Activated CD4-positive, alpha-beta memory T cell treated with anti-CD3 and anti-CD28 coated beads for 36 hours (primary cell): ENCODE measurements at regions not wholly inside any gene's neighbourhood (a gene's known extent, or its start where the extent isn't known, plus 50 kb on each side); places are given as distances from the start of the nearest gene placed in this dataset.

Experiments used
- CTCF ChIA-PET: fragments of 350-600 bp; sonication (Branson Sonifier 250); formaldehyde crosslinking; loops from one replicate; lab custom pipeline; 2021; ENCODE audit warnings: antibody characterized with exemption, inconsistent platforms; lab: Charles Lee
- POLR2A ChIA-PET: fragments of 350-600 bp; sonication (Branson Sonifier 250); formaldehyde crosslinking; loops from one replicate; lab custom pipeline; 2021; ENCODE audit warnings: antibody characterized with exemption; lab: Charles Lee
- DNase-seq: peaks from one replicate; pipeline ENCODE4 v3.0.0-alpha.2; 2020
- H3K27ac Mint-ChIP-seq: one replicate; pipeline ENCODE4 v1.8.0; 2021; ENCODE audit warnings: mixed read lengths
- H3K27me3 Mint-ChIP-seq: one replicate; pipeline ENCODE4 v1.8.0; 2021; ENCODE audit warnings: mixed read lengths
- H3K36me3 Mint-ChIP-seq: one replicate; pipeline ENCODE4 v1.8.0; 2021; ENCODE audit warnings: mixed read lengths
- H3K4me1 Mint-ChIP-seq: one replicate; pipeline ENCODE4 v1.8.0; 2021; ENCODE audit warnings: low read depth, mixed read lengths
- H3K4me3 Mint-ChIP-seq: one replicate; pipeline ENCODE4 v1.8.0; 2021; ENCODE audit warnings: mild to moderate bottlenecking, mixed read lengths
- H3K9me3 Mint-ChIP-seq: one replicate; pipeline ENCODE4 v1.8.0; 2021; ENCODE audit warnings: mixed read lengths
- intact Hi-C: fragments of 100-400 bp; cut with micrococcal nuclease; formaldehyde crosslinking; loops from one replicate; pipeline ENCODE4 v1.15.1; 2023

DNA sequence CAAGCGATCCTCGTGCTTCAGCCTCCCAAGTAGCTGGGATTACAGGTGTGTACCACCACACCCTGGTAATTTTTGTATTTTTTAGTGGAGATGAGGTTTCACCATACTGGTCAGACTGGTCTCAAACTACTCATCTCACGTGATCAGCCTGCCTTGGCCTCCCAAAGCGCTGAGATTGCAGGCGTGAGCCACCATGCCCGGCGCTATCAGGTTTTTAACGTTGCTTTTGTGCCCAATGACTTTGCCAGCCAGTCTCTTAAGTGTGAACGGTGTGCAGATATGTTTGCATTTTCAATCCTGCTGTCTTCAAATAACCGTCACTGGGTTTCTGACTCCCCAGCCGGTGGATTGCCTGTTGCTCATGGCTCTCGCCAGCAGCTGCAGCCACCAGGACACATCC is 201.8 kb upstream of the PPP2R2D start:
- intact Hi-C loops, result no loop called here
- Mint-ChIP-seq H3K4me3 (no peak overlapping the region), H3K36me3 (no peaks in the 10 kb centered on the region), H3K27me3 (peaks cover 5% of the 10 kb centered on the region), H3K27ac (no peak overlapping the region), H3K4me1 (no peaks in the 10 kb centered on the region), H3K9me3 (peaks cover 2% of the 10 kb centered on the region)
- POLR2A ChIA-PET, result no interaction called here
- DNase-seq, result peak; percentile 1
- CTCF ChIA-PET, result no interaction called here

DNA sequence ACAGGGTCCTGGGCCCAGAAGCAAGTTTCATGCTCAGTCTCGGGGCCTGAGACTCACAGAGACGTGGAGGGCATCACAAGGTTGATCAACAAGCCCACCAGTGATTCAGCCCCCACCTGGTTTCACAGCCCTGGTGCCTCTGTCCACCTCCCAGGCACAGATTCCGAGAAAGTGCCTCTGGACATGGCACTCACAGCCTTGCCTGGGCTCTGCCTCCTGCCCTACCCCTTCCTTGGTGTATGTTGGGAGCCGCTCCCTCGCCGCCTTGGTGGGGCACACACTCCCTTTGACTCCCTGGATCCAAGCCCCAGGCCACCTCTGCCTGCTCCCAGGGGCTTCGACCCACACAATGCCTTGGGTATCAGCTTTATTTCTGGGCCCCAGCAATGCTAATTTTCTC is 200.8 kb upstream of the PPP2R2D start:
- ChIA-PET POLR2A (no interaction called here), CTCF (no interaction called here)
- H3K4me3 Mint-ChIP-seq, result no peak overlapping the region
- no peaks in the 10 kb centered on the region for H3K4me1 Mint-ChIP-seq
- H3K27ac Mint-ChIP-seq, result no peak overlapping the region
- DNase-seq, result peak; percentile 6
- intact Hi-C loops, result no loop called here
- peaks cover 7% of the 10 kb centered on the region for H3K27me3 Mint-ChIP-seq
- H3K9me3 Mint-ChIP-seq, result peaks cover 2% of the 10 kb centered on the region
- H3K36me3 Mint-ChIP-seq, result no peaks in the 10 kb centered on the region

DNA sequence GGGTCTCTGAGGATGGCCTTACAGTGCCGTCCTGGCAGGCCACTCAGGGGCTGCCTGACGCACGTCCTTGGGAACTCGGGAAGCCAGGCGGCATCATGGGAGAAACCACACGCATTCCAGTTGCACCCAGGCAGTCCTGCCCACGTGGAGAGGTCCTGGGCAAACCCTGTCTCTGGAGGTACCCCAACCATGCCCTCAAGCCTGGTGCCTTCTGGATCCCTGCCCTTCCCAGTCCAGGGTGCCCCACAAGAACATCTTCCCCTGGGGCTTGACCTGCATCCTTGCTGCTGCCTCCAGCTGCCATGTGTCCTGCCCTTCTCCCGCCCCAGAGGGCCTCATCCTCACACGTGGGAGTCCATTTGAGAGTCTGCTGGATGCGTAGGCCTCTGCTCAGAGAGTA is 200.3 kb upstream of the PPP2R2D start:
- DNase-seq, result no peak
- Mint-ChIP-seq H3K27me3 (peaks cover 6% of the 10 kb centered on the region), H3K4me1 (no peaks in the 10 kb centered on the region), H3K4me3 (no peak overlapping the region), H3K27ac (no peak overlapping the region), H3K9me3 (peaks cover 2% of the 10 kb centered on the region), H3K36me3 (no peaks in the 10 kb centered on the region)
- intact Hi-C loops, result no loop called here
- ChIA-PET CTCF (no interaction called here), POLR2A (no interaction called here)

DNA sequence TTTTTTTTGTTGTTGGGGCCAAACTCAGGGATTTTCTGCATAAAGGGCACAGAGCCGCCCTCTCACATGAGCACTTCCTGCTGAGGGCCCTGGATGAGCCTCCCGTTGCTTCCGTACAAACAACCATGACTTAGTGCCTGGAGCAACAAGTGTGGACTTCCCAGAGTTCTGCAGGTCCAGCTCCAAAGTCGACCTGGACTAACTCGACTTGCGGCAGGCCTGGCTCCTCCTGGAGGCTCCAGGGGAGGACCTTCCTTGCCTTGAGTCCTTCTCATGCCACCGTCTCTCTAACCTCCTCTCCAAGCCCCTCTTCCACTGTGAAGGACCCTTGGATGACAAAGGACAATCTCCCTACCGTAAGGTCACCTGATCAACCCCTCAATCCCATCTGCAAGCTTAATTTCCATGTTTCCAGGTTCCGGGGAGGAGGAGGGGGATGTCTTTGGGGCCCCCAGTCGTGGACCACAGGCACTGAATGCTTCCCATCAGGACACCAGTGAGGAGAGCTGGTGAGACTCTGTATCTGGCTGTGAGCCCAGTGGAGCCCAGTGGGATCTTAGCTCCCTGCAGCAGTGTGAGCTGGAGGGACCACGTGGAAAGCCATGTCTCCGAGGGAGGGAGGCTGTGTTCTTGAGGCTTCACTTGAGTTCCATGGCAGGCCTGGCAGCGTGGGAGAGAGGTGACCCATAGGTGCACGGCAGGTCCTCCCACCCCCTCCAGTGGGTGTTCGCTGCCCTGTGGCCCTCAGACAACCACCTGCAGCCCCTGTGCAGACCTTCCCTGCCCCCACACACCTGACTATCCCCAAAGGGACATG is 199.5 kb upstream of the PPP2R2D start:
- no peak overlapping the region for H3K4me3 Mint-ChIP-seq
- H3K27ac Mint-ChIP-seq, result no peak overlapping the region
- POLR2A ChIA-PET, result no interaction called here
- H3K4me1 Mint-ChIP-seq, result no peaks in the 10 kb centered on the region
- H3K27me3 Mint-ChIP-seq, result peaks cover 6% of the 10 kb centered on the region
- intact Hi-C loops, result no loop called here
- peak; percentile 4 for DNase-seq
- CTCF ChIA-PET, result no interaction called here
- no peaks in the 10 kb centered on the region for H3K36me3 Mint-ChIP-seq
- H3K9me3 Mint-ChIP-seq, result peaks cover under 1% of the 10 kb centered on the region

DNA sequence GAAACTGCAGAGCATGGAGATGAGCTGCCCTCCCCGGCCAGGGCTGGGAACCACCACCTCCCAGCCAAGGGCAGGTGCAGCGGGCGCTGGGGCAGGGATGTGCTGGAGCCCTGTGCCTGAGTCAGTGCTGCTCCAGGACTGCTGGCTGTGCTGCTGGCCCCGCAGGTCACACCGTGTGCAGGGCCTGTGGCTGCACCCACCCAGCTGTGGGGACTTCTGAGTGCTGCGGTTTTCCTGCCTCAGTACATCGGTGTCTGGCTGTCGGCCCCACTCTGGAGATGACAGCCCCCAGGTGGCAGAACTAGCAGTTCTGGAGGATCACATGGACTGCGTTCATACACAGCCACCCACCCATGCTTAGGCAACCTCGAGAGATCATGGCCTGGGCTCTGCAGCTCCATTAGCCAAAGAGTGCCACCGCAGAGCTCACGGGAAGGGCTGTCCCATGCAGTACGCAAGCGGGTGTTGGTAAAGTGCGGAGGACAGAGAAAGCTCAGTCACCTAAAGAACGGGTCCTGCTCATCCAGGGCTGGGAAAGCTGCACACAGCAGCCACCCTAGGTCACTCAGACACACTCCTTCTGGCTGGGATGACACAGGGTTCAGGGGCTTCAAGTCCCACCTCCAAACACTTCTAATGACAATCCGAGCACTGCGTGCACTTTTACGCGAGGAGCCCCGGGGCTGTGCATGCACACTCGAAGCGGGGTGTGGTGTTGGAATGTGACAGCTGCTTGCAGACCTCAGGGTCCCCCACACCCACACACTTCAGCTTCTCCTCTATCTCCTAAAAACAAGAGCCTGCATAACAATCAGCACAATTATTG is 198.1 kb upstream of the PPP2R2D start:
- H3K9me3 Mint-ChIP-seq, result peaks cover 14% of the 10 kb centered on the region
- H3K4me3 Mint-ChIP-seq, result no peak overlapping the region
- no peak overlapping the region for H3K27ac Mint-ChIP-seq
- peak; percentile 6 for DNase-seq
- CTCF ChIA-PET, result no interaction called here
- H3K4me1 Mint-ChIP-seq, result no peaks in the 10 kb centered on the region
- POLR2A ChIA-PET, result no interaction called here
- H3K36me3 Mint-ChIP-seq, result no peaks in the 10 kb centered on the region
- peaks cover 7% of the 10 kb centered on the region for H3K27me3 Mint-ChIP-seq
- intact Hi-C loops, result no loop called here

DNA sequence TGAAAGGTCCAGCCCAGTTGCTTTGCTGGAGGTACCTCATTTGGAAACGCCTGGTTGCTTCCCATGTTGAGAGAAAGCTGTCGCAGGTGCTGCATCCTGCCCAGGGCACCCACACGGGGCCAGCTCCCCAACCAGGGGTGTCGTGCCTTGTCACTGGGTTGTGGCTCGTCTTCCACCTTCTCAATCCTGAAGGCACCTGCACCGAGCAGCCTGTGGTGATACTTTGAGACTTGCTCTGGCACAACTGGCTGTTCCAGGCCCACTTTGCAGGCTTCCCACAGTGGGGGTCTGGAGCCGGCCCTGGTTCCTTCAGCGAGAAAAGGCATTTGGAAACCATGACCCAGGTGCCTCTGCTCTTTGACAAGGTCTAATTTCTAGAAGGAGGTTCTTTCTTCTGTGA is 197.3 kb upstream of the PPP2R2D start:
- Mint-ChIP-seq H3K36me3 (no peaks in the 10 kb centered on the region), H3K27ac (no peak overlapping the region), H3K4me3 (no peak overlapping the region), H3K9me3 (peaks cover 14% of the 10 kb centered on the region), H3K4me1 (no peaks in the 10 kb centered on the region), H3K27me3 (peaks cover 10% of the 10 kb centered on the region)
- ChIA-PET CTCF (no interaction called here), POLR2A (no interaction called here)
- DNase-seq, result peak; percentile 7
- intact Hi-C loops, result no loop called here

DNA sequence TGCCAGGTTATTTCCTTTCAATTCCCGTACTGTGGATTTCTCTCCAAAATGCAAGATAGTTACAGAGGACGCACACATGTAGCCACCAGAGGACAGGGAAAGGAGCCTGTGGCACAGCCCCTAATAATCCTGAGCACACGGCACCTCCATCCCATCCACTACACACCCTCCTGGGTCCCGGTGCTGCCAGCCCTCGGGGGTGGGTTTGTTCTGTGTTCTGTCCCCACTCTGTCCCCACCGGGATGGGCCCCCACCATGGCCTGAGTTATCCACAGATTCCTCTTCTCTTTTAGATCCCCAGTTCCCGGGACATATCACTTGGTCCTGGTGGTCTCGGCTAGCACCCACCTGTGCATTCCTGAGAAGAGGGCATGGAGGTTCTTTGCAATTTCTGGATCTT is 196.9 kb upstream of the PPP2R2D start:
- ChIA-PET CTCF (no interaction called here), POLR2A (no interaction called here)
- no peak for DNase-seq
- Mint-ChIP-seq H3K36me3 (no peaks in the 10 kb centered on the region), H3K27ac (no peak overlapping the region), H3K4me1 (no peaks in the 10 kb centered on the region), H3K27me3 (peaks cover 10% of the 10 kb centered on the region), H3K9me3 (peaks cover 14% of the 10 kb centered on the region), H3K4me3 (no peak overlapping the region)
- intact Hi-C loops, result no loop called here

DNA sequence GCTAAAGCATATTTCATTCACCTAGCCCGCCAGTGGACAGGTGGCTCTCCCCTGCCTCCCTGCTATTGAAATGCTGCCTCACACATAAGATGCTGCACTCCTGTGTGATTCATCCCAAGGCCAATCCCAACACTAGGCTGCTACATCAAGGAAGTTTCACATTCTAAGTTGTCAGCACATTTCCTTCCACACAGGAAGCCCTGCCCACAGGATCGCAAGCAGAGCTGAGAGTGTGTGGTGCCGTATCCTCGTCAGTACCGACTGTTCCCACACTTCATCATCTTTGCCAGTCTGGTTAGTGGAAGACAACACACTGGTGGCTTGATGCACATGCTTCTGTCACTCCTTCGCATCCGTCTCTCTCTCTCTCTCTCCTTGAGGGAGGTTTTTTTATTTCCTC is 194.3 kb upstream of the PPP2R2D start:
- Mint-ChIP-seq H3K27me3 (peaks cover 10% of the 10 kb centered on the region), H3K4me1 (no peaks in the 10 kb centered on the region), H3K27ac (no peak overlapping the region), H3K4me3 (no peak overlapping the region), H3K9me3 (peaks cover 14% of the 10 kb centered on the region), H3K36me3 (no peaks in the 10 kb centered on the region)
- DNase-seq, result no peak
- ChIA-PET POLR2A (no interaction called here), CTCF (no interaction called here)
- intact Hi-C loops, result no loop called here

DNA sequence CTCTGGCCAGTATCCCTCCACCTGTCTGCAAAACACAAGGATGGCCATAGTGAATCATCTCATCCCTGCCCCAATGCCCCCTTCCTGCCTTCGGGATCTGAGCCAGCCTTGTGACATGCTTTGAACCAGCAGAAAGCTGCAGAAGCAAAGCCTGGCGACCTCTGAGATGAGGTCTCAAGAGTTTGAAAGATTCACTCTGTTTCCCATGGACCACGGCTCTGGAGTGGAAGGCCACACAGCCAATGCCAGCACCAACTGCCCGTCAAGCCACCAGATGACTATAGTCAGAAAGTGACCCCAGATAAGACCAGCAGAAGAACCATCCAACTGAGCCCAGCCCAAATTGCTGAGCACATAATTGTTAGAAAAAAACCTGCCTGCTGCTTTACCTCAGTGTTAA is 193.9 kb upstream of the PPP2R2D start:
- CTCF ChIA-PET, result no interaction called here
- POLR2A ChIA-PET, result no interaction called here
- H3K36me3 Mint-ChIP-seq, result no peaks in the 10 kb centered on the region
- intact Hi-C loops, result no loop called here
- peak; percentile 3 for DNase-seq
- no peak overlapping the region for H3K4me3 Mint-ChIP-seq
- peaks cover 14% of the 10 kb centered on the region for H3K9me3 Mint-ChIP-seq
- H3K27ac Mint-ChIP-seq, result no peak overlapping the region
- H3K27me3 Mint-ChIP-seq, result peaks cover 9% of the 10 kb centered on the region
- no peaks in the 10 kb centered on the region for H3K4me1 Mint-ChIP-seq

DNA sequence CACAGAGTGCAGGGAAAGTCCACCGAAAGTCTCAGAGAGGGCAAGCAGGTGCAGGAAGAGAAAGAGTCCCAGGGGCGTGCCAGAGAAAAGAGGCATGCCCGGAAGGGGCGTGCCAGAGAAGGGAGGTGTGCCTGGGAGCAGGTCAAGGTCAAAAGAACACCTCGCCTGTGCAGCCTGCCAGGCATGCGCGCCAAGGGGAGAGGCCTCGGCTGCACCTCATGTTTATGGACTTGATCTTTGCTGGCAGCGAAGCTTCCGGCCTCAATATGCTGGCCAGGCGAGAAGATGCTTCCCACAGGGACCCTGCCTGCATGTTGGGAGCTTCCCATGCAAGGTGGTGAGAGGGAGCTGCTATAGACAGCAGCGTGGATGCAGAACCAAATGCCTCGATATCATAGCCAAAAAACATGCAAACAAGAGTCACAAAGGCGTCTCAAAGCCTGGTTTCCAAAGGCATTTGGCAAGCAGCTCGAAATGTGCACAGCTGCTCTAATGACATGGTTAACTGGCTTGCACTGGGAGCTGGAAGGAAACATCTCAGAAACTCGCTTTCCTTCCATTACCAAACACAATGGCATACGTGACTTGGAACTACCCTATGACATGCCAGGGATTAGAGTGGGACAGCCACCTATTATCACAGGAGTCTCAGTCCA is 192.5 kb upstream of the PPP2R2D start:
- H3K4me1 Mint-ChIP-seq, result no peaks in the 10 kb centered on the region
- peak; percentile 5 for DNase-seq
- POLR2A ChIA-PET, result no interaction called here
- no peaks in the 10 kb centered on the region for H3K36me3 Mint-ChIP-seq
- intact Hi-C loops, result no loop called here
- CTCF ChIA-PET, result interaction anchor here (0.7 kb wide), 1 partner anchor 15 kb away, joined by 3 read pairs; no protein-coding TSS in a partner anchor
- no peak overlapping the region for H3K4me3 Mint-ChIP-seq
- H3K9me3 Mint-ChIP-seq, result peaks cover 14% of the 10 kb centered on the region
- H3K27me3 Mint-ChIP-seq, result peaks cover 7% of the 10 kb centered on the region
- H3K27ac Mint-ChIP-seq, result no peak overlapping the region

DNA sequence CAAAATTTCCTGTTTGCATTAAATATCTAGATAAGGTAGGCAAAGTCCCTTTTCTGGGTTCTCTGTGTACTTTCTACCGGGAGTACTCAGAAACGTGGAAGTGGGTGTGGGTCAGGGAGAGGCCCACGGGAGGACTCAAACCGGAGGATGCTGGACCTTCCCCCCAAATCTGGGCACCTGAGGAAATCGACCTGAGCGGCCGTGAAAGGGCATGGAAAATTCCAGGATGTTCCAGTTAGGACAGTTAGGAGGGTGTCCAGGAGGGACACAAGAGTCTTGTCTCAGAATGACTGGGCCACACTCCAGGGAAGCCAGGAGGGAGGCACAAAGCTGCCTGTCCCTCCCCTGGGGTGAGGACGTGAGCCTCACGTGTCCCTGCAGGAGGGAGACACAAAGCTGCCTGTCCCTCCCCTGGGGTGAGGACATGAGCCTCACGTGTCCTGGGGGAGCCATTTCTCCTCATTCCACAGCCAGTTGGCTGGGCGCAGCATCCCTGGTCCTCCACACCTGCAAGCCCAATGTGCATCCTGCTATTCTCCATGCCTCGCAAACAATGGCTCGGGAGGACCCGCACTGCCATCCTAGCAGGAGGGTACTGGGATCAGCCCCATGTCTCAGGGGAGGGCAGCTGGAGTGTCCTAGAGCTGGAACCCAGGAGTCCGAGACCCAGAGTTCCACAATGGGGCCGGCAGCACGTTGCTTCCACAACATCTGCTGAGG is 190.5 kb upstream of the PPP2R2D start:
- Mint-ChIP-seq H3K27me3 (peaks cover 10% of the 10 kb centered on the region), H3K4me1 (no peaks in the 10 kb centered on the region), H3K9me3 (peaks cover 14% of the 10 kb centered on the region), H3K4me3 (no peak overlapping the region), H3K27ac (no peak overlapping the region), H3K36me3 (no peaks in the 10 kb centered on the region)
- POLR2A ChIA-PET, result no interaction called here
- CTCF ChIA-PET, result no interaction called here
- no peak for DNase-seq
- intact Hi-C loops, result no loop called here

DNA sequence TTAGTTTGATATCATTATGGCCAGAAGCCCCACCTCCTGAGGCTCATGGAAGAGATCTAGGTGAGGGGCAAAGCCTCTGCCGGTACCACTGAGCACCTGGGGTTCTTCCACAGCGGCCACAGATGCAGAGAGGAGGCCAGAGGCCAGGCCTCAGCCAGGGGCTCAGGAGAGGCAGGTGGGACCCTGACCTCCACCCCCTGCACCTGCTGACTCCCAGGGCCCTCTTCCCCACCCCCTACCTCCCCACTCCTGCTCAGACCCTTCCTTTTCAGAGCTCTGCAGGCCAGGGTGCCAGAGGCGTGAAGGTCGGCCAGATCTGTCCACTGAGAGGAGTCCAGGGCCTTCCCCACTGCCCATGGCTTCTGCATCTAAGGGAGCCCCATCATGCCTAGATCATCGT is 178.7 kb upstream of the PPP2R2D start:
- no peak for DNase-seq
- ChIA-PET CTCF (no interaction called here), POLR2A (no interaction called here)
- intact Hi-C loops, result no loop called here
- H3K4me3 Mint-ChIP-seq, result no peak overlapping the region
- H3K36me3 Mint-ChIP-seq, result no peaks in the 10 kb centered on the region
- peaks cover 2% of the 10 kb centered on the region for H3K27me3 Mint-ChIP-seq
- no peak overlapping the region for H3K27ac Mint-ChIP-seq
- peaks cover 3% of the 10 kb centered on the region for H3K9me3 Mint-ChIP-seq
- no peaks in the 10 kb centered on the region for H3K4me1 Mint-ChIP-seq
